GM19035 (cell line): ENCODE measurements at regions not wholly inside any gene's neighbourhood (a gene's known extent, or its start where the extent isn't known, plus 50 kb on each side); places are given as distances from the start of the nearest gene placed in this dataset.
"Not testable (repeated sequence)": the region's sequence is repeated elsewhere in the genome, so short reads cannot be mapped to it uniquely, and the experiment has no call there.

Experiments used
- ATAC-seq: cut with Tn5 transposase; IDR thresholded peaks from one replicate; pipeline ENCODE4 v1.9.1; 2021; ENCODE audit not compliant: unreplicated experiment

DNA sequence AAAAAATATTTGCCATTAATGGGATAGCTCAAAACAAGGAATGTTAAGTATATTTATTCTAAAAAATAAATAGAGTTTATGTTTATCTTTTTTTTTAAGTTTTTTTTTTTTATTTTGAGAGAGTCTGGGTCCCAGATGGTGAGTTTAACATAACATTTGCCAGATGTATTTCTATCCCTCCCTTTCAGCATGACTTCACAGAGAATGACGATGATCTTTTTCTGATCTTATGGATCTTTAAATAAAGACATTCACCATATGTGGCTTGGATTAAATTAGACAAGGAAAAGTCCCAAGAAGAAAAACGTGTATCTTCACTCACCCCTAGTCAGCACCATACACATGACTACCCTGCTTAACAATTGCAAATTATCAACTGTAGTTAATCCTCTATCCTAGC lies 839.8 kb upstream of the CNTN5 start:
- ATAC-seq = no peak

DNA sequence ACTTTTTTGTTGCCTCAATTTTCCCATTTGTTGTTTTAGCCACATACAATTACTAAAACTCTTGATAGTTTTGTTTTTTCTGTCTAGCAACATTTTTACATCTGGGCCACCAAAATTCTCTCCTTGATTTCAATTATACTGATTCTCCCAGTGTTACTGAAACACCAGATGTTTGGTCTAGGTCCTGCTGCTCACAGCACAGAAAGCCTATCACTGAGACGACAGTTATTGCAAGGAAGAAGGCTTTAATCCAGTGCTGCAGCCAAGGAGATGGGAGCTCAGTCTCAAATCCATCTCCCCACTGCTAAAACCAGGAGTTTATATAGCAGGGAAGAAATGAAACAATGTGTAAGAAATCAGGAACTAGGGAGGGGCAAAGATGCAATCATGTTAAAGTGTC lies 837.7 kb upstream of the CNTN5 start:
- ATAC-seq = no peak

DNA sequence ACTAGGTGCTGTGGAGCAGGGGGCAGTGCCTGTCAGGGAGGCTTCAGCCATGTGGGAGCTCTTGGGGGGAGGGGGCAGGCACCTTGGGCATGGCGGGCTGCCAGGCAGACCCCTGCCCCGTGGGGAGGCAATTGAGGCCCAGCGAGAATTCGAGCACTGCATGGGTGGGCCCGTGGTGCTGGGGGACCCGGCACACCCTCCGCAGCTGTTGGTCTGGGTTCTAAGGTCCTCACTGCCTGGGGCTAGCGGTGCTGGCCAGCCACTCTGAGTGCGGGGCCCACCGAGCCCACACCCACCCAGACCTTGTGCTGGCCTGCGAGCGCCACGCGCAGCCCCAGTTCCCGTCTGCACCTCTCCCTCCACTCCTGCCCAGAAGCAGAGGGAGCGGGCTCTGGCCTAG lies 835.5 kb upstream of the CNTN5 start:
- no peak for ATAC-seq

DNA sequence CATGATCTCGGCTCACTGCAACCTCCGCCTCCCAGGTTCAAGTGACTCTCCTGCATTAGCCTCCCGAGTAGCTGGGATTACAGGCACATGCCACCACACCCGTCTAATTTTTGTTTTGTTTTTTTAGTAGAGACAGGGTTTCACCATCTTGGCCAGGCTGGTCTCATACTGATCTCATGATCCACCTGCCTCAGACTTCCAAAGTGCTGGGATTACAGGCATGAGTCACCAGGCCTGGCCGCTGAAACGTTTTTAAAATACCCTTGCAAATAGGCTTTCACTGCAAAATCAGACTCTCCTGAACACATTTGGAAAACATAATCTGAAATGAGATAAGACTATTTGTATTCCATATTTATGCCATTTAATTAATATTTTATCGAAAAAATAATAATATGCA lies 826.1 kb upstream of the CNTN5 start:
- ATAC-seq = no peak

DNA sequence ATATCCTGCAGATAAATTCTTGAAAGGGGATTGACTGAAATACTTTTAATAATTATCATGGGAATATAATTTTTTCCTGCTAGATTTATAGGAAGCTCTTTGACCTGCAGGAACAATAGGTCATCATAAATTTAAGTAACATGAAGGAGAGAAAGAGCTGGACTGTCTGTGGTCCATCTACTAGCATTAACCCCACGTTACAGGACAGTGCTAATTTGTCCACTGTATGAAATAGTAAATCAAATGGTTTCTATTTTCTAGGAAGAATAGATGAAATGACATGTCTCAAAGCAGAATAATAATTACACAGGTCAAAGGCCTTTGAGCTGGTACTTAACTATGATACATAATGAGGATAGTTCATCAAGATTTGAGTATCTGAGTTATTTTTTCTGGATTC lies 825.4 kb upstream of the CNTN5 start:
- ATAC-seq = no peak

DNA sequence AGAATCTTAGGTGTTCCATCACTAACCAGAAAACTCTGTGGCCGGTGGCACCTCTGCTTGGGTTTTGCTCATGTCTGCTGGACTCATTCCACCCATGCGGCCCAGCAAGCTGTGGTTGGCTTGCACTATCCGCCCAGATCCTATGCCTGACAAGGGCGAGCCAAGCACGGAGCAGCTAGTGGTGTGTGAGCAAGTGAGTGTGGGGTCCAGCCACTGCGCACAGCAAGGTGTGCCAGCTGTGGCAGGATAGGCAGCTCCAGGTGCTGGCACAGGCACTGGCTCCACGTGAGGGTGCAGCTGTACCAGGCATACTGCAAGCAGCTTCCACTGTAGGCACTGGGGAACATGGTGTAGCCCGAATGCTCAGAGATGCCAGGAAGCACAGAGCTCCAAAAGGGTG lies 813.7 kb upstream of the CNTN5 start:
- no peak for ATAC-seq

DNA sequence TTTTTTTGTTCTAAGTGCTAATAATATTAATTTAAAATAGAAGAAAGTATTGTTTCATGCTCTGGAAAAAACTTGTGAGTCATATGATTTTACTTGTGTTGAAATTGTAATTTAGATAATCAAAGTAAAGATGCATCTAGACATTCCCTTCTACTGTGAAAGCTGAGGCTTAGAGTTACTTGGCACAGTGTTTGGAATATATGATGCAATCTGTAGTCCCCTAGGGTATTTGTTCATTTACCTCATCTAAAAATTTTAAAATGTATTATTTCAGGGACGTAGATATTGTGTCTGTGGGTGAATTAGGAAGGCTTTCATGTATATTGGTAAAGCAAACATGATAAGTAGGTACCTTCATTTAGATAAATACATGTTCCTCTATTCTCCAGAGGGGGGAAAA lies 793.5 kb upstream of the CNTN5 start:
- ATAC-seq = no peak

DNA sequence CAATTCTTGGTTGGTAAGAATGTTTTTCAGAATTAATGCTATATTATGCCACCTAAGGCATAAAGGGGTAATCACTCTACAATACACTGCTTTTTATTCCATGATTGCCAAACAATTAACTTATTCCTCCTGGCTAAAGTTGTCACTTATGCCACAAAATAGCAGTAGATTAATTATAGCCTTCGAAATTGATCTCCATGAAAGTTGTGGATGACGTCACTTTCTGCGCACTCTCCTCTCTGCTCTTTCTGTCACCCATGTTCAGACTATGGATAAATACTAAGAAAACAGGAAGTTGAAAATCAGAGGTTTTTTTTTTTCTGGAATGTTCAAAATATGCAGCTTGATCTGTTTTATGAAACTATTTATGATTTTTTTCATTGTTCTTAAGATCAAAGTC lies 790.1 kb upstream of the CNTN5 start:
- no peak for ATAC-seq

DNA sequence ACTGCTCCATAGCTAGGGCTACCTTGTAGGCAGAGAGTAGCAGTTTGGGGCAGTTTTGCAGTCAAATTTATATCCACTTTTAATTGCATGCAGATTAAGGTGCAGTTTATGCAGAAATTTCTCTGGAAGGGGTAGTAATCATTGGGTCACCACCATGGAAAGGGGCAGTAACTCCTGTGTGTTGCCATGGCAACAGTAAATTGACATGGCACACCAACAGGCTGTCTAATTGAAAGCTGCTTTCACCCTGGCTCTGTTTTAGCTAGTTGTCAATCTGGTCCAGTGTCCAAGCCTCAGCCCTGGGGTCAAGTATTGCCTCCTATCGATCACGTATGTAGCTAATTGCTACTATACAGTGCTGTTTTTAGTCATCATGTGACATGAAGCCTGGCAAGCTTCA lies 786.1 kb upstream of the CNTN5 start:
- no peak for ATAC-seq

DNA sequence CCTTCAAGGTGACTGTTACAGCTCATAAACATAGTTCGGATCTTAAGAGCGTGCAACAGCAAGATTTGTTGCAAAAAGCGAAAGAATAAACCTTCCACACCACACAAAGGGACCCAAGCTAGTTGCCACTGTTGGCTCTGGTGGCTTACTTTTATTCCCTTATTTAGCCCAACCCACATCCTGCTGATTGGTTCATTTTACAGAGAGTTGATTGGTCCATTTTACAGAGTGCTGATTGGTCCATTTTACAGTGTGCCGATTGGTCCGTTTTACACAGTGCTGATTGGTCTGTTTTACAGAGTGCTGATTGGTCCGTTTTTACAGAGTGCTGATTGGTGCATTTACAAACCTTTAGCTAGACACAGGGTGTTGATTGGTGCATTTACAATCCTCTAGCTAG lies 776.9 kb upstream of the CNTN5 start:
- ATAC-seq = no peak

DNA sequence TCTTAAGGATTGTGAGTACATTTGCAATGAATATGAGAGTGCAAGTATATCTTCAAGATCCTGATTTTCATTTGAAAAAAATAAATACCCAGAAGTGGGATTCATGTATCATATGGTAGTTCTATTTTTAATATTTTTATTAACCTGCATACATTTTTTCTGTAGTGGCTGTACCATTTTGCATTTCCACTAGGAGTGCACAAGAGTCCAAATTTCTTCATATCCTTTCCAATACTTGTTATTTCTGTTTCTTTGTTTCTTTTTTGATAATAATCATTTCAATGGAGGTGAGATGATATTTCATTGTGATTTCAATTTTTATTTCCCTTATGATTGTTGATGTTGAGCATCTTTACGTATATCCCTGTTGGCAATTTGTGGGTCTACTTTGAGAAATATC lies 759.8 kb upstream of the CNTN5 start:
- ATAC-seq = no peak

DNA sequence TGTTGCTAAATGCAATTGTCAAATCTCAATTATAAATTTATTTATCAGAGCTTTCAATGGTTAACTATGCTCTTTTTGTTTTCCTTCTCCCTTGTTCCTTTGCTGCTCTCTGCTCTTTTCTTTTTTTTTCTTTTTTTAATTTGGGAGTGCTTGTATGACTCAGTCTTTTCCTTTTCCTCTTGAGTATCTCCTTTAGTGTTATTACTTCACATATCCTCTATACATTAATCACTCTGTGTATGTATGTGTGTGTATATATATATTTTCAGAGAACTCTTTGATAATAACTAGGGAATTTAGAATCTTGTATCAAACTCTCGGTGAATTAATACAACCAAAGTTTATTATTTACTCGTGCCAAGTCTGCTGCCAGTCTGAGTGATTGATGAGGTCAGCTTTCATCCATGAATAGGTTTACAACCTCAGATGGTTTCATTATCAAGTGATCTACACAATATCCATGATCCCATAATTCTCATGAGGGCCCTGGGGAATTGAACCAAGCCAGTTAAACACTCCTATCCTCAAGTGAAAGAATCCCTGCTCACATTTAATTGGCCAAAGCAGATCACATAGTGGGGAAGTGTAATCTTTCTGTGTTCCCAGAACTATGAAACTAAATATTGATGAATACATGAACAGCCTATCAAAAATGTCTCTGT lies 743.4 kb upstream of the CNTN5 start:
- no peak for ATAC-seq

DNA sequence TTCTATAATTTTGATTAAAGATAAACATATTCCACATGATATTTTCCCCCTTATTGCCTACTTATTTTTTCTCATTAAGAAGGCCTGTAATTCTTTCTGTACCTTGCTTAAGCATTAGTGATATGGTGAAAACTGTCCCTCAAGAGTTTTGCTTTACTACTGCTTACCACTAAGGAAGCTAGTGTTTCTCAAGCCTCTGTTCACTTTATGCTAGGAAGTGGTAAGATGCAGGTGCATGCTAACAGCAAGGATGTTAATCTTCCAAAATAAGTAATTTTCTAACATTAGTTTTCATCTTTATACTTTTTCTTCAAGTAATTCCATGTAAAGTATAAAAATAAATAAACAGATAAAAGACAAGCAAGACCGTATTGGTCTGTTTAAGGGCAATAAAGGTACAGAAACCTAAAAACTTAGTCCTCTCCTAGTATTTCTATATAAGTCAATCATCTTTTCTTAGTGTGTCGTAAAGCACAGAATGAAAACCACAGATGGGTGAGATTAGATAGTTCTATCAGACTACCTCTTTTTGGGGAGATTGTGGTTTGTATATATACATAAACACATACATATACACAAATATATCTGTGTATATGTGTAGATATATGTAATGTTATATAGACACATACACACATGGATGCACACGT lies 731.0 kb upstream of the CNTN5 start:
- ATAC-seq = no peak

DNA sequence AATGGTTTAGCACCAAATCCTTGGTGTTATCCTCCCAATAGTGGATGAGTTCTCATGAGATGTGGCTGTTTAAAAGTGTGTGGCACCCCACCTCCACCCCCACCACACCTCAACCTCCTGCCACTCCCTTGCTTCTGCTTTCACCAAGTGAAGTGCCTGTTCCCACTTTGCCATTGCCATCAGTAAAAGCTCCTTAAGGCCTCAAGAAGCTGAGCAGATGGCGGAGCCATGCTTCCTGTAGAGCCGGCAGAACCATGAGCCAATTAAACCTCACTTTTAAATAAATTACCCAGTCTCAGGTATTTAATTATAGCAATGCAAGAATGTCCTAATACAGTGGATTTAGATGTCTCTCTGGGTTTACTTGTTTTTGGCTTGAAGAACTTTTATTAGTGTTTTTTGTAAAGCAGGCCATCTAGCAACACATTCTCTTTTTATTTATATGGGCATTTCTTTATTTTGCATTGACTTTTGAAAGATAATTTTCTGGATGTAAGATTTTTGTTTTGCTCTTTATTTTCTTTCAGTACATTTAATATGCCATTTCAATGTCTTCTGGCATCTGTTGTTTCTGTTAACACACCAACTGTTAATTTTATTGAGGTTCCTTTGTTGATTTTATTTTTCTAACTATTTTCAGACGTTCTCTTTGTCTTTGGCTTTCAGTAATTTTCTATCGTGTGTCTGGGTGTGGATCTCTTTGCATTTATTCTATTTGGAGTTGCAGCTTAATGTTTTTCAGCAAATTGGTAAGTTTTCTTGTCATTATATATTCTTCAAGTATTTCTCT lies 724.5 kb upstream of the CNTN5 start:
- no peak for ATAC-seq

DNA sequence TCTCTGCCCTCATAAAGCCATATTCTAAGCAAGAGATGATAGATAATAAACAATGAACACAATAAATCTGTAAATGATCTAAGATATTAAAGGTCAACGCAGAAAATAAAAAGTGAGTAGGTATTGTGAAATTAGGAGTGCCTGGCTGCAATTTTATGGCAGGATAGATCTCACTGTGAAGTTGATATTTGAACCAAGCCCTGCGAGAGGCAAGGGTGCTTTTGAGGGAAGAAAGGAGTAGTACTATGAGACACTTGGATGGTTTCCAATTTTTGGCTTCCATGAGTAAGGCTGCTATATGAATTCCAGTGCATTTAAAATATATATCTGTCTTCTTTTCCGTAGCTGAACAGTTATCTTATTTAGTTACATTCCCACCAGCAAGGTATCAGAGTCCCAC lies 720.0 kb upstream of the CNTN5 start:
- ATAC-seq = no peak

DNA sequence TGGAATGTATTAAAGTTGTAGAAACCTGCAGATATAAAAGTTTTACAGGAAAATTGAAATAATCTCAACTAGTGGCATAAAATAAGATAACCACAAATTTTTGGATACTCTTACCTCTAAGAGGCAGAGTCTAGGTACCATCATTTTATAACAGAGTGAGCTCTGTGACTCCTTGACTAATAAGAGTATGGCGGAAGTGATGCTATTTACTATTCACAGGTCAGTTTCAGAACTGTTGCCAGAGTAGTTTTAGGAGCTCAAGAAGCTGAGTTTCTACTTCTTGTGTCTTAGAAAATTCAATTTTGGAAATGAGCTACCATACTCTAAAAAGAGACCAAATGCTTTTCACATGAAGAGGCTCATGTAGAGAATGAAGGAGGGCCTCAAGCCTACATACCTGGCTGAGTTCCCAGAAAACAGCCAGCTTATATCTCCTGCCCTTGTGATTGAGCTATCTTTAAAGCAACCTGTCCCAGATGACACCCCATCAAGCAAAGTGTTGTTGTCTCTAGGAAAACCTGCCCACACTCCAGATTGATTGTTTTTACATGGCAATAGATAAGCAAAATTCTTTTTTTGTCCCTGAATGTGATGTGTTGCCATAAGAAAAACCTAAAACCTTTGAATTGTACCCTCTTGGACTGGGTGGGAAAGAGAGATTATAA lies 712.8 kb upstream of the CNTN5 start:
- ATAC-seq = no peak

DNA sequence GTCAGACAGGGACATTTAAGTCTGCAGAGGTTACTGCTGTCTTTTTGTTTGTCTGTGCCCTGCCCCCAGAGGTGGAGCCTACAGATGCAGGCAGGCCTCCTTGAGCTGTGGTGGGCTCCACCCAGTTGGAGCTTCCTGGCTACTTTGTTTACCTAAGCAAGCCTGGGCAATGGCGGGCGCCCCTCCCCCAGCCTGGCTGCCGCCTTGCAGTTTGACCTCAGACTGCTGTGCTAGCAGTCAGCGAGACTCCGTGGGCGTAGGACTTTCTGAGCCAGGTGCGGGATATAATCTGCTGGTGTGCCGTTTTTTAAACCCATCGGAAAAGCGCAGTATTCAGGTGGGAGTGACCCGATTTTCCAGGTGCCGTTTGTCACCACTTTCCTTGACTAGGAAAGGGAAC lies 690.4 kb upstream of the CNTN5 start:
- not testable (repeated sequence) for ATAC-seq

DNA sequence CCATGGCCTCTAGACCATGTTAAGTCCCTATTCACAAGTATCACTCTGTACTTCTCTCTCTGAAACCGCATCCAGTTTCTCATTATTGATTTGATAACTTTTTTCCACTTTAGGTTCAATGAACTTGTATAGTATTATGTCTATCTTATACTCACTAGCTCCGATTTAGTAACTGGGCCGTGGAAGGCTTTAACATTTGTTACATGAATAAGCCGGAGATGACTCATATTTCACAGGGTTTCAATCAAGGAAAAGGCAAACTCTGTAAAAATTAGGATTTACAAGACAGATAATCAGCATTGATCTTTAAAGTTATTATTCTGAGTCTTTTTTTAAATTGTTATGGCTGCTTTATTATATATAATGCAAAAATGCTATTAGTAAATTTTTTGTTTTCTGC lies 662.2 kb upstream of the CNTN5 start:
- ATAC-seq = no peak

DNA sequence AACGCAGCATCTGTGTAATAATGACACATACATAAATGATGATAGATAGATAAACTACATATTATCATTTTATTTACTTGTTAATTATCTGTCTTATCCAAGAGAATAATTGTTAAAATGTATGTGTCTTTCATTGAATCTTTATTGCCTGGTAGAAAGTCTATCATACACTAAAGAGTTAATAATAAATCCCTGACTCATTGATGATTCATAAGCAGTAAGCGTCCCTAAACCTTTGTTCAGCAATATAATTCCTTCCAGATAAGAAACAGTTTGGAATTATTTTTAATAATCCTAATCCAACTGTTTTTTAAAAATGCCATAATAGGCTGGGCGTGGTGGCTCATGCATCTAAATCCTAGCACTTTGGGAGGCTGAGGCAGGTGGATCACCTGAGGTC lies 655.6 kb upstream of the CNTN5 start:
- ATAC-seq = no peak

DNA sequence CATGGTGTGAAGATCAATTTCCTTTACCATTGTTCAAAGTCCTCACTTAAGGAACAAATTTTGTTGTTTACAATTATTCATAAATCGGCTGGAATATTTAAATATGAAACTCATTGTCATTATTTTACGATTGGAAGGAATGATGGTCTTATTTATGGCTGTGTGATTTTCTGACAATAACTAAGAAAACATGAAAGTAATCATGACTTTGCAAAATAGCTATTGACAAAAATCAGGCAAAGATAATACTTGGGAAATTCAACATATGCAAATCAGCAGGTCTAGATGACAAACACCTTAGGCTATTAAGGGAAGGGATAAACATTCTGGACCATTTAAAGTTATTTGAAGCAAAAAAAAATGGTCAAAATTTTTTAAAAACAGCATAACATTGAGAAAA lies 654.8 kb upstream of the CNTN5 start:
- no peak for ATAC-seq

DNA sequence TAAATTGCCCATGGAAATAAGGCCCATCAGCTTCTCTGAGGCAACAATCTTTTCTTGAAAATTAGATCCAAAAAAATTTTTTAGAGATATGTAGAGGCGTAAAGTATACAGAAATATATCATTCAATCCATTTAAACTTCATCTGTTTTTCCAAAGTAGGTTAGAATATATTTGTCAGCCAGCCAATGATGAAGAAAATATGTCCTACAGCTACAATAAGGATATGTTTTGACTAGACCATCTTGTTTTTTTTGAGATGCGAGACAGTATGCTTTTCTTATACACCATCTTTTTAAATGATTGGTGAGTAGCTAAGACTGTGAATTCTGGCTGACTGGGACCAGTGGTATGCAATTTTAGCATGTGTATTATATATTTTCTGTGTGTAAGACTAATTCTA lies 630.4 kb upstream of the CNTN5 start:
- no peak for ATAC-seq

DNA sequence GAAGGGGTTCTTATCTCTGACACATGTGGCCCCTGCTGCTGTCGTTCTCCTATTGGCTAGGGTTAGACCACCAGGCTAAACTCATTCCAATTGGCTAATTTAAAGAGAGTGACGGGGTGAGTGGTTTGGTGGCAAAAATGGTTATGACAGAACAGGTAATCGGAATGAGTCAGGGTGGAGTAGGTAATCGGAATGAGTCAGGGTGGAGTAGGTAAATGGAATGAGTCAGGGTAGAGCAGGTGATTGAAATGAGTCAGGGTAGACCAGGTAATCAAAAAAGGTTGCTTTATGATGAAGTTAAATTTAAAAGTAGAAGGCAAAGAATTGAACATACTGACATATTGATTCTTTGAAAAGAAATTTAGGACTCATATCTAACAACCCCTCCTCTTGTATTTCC lies 626.2 kb upstream of the CNTN5 start:
- ATAC-seq = not testable (repeated sequence)
